HG02759 (cell line): ENCODE measurements at regions not wholly inside any gene's neighbourhood (a gene's known extent, or its start where the extent isn't known, plus 50 kb on each side); places are given as distances from the start of the nearest gene placed in this dataset.
"Not testable (repeated sequence)": the region's sequence is repeated elsewhere in the genome, so short reads cannot be mapped to it uniquely, and the experiment has no call there.

Source experiments
- ATAC-seq: cut with Tn5 transposase; IDR thresholded peaks from one replicate; pipeline ENCODE4 v1.9.1; 2021; ENCODE audit warnings: mild to moderate bottlenecking, moderate library complexity; ENCODE audit not compliant: unreplicated experiment

- no peak for ATAC-seq
These were observed 180.8 kb upstream of the MMADHC start for GRCh38 chr2:149768320-149768799.

- ATAC-seq = no peak
These were observed 180.0 kb upstream of the MMADHC start for GRCh38 chr2:149767516-149767974.

- ATAC-seq = no peak
These were observed 178.8 kb upstream of the MMADHC start for GRCh38 chr2:149766339-149766738.

- ATAC-seq = no peak
These were observed 178.1 kb upstream of the MMADHC start for GRCh38 chr2:149765636-149766035.

GRCh38 chr2:149765003-149765402 lies 177.4 kb upstream of the MMADHC start:
- ATAC-seq = no peak

- no peak for ATAC-seq
These were observed 175.8 kb upstream of the MMADHC start for GRCh38 chr2:149763358-149763757.

GRCh38 chr2:149761611-149762010 lies 174.0 kb upstream of the MMADHC start:
- no peak for ATAC-seq

DNA sequence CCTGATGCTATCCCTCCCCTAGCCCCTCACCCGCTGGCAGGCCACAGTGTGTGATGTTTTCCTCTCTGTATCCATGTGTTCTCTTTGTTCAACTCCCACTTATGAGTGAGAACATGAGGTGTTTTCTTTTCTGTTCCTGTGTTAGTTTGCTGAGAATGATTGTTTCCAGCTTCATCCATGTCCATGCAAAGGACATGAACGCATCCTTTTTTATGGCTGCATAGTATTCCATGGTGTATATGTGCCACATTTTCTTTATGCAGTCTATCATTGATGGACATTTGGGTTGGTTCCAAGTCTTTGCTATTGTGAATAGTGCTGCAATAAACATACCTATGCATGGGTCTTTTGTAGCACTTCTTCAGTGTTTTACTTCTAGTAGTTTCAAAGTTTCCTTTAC lies 171.8 kb upstream of the MMADHC start:
- ATAC-seq = not testable (repeated sequence)

DNA sequence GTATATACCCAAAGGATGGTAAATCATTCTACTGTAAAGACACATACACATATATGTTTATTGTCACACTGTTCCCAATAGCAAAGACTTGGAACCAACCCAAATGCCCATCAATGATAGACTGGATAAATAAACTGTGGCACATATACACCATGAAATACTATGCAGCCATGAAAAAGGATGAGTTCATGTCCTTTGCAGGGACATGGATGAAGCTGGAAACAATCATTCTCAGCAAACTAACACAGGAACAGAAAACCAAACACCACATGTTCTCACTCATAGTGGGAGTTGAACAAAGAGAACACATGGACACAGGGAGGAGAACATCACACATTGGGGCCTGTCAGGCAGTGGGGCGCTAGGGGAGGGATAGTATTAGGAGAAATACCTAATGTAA lies 167.1 kb upstream of the MMADHC start:
- not testable (repeated sequence) for ATAC-seq

DNA sequence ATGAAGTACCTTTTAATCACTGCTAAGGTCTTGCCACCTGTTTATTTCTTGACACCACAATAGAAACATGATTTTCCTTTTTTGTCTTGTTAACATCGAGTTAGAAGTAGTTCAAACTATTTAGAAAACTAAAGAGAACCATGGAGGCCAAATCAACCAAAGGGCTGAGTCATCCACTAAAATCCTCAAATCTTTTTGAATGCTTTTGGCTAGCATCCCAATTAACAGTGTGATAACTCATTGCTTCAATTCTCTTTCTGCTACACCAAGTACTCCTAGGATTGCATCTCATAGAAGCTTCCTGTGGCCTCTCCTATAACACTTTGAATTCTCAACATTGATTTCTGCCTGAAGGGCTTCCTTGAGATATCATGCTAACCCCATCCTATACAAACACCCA lies 159.9 kb upstream of the MMADHC start:
- ATAC-seq = no peak

GRCh38 chr2:149745396-149746230 lies 158.0 kb upstream of the MMADHC start:
- ATAC-seq = no peak

DNA sequence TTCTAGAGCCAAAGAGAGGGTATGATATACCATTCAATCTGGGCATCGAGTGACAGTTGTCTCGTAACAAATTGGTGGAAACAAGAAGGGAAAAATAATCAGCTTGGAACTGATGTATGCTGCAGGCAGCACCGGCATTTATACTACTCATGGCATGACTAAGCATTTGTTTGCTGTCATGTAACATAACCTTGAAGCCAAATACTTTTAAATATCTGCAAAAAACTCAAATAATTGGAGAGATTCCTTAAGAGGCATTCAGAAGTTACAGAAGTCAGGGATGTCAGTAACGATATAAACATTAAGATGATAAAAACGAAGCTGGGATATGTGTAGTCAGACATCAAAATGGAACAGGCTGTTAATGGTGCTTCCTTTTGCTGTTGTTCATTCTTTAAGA lies 157.3 kb upstream of the MMADHC start:
- no peak for ATAC-seq

GRCh38 chr2:149743842-149744448 lies 156.4 kb upstream of the MMADHC start:
- ATAC-seq = no peak

GRCh38 chr2:149741646-149742045 lies 154.1 kb upstream of the MMADHC start:
- ATAC-seq = no peak

- ATAC-seq = no peak
These were observed 152.9 kb upstream of the MMADHC start for GRCh38 chr2:149740490-149740889.

DNA sequence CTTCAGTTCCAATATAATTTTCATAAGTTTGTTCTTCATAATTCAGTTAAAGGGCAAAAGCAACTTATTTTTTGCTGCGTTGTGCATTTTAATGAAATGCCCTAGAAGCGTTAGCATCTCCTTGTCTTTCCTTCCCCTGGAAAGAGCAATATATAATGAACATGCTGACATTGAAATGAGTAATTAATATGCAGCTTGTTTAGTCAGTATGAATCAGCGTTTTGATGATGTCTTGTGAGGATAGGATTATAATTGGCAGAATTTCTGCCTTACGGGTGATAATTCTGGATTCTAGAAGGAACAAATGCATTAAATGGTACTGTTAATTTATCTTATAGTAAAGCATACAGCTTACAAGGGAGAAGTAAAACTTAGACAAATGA lies 152.3 kb upstream of the MMADHC start:
- no peak for ATAC-seq

DNA sequence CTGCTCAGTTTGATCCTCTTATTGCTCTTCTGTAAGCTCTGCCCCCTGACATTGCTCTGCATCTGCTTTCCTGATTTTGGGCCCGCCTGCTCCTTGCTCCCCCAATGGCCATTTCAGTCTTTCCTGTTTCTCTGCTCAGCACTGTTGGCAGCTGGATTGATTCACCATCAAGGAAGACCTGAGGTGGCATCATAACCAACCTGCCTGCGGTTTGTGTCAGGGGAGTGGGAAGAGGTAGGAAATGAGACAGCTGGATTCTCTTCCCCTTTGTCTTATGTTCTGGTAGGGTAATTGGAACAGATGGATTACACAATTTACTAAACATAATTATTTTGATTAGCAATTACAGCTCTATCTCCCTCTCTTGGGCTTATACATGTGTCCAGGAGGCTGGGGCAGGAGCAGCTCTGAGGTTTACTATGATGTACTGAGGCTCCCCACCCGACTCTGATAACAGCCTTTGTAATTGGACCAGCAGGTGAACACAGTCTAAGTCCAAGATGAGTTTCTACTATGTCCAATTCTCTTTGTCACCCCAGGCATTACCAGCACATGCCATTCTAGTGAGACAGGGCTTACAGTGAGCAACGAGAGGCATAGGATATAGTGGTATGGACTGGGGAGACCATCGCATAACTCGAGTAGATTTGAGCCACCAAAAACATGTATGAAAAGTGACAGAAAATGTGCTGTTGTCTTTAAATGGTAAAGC lies 151.8 kb upstream of the MMADHC start:
- ATAC-seq = no peak

- no peak for ATAC-seq
These were observed 151.2 kb upstream of the MMADHC start for GRCh38 chr2:149738767-149739166.

DNA sequence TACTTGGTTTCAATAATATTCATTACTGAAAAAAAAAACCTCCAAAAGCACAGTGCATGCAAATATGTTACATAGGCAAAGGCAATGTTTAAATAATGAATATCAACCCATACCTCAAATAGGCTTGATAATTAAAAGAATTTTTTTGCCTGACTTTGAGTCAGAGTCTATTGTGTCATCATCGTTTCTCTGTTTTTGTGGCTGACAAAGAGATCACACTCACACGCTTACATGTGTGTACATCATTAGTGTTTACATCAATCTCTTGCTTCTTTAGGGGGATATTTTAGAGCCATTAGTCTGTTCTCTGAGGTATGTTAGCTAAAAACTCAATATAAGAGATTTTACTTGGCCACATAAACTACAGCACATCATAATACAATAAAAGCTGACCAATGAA lies 150.3 kb upstream of the MMADHC start:
- ATAC-seq = no peak

- no peak for ATAC-seq
These were observed 147.8 kb upstream of the MMADHC start for GRCh38 chr2:149735237-149735958.
